Neuronal stem cell (in vitro differentiated cells): ENCODE measurements at regions not wholly inside any gene's neighbourhood (a gene's known extent, or its start where the extent isn't known, plus 50 kb on each side); places are given as distances from the start of the nearest gene placed in this dataset.
A peak's percentile ranks its signal among the peaks of the same experiment; 100 is the strongest.

ENCODE experiments used
- DNase-seq: peaks from one replicate; pipeline ENCODE4 v3.0.0-alpha.2; 2013; ENCODE audit warnings: low spot score
- H2AFZ ChIP-seq: one replicate; pipeline ENCODE4 v1.6.1; 2013; ENCODE audit warnings: mild to moderate bottlenecking, low read length, inconsistent platforms
- H2AK5ac ChIP-seq: 2 replicates; pipeline ENCODE4 v1.6.1; 2013; ENCODE audit warnings: low read depth, mild to moderate bottlenecking, inconsistent platforms, low read length, moderate library complexity, mixed read lengths
- H2BK120ac ChIP-seq: 2 replicates; pipeline ENCODE4 v1.6.1; 2013; ENCODE audit warnings: low read depth, mild to moderate bottlenecking, inconsistent platforms, low read length, moderate library complexity, mixed read lengths
- H2BK12ac ChIP-seq: one replicate; pipeline ENCODE4 v1.6.1; 2013; ENCODE audit warnings: low read length, inconsistent platforms
- H2BK15ac ChIP-seq: 2 replicates; pipeline ENCODE4 v1.6.1; 2013; ENCODE audit warnings: mild to moderate bottlenecking, low read length, inconsistent platforms, mixed read lengths
- H2BK5ac ChIP-seq: one replicate; pipeline ENCODE4 v1.6.1; 2013; ENCODE audit warnings: inconsistent platforms, mild to moderate bottlenecking, low read length, moderate library complexity
- H3K14ac ChIP-seq: one replicate; pipeline ENCODE4 v1.6.1; 2013; ENCODE audit warnings: low read length, inconsistent platforms
- H3K18ac ChIP-seq: 2 replicates; pipeline ENCODE4 v1.6.1; 2013; ENCODE audit warnings: low read length, inconsistent platforms
- H3K23ac ChIP-seq: 2 replicates; pipeline ENCODE4 v1.6.1; 2013; ENCODE audit warnings: low read depth, mild to moderate bottlenecking, mixed read lengths, low read length, inconsistent platforms; ENCODE audit not compliant: poor library complexity
- H3K27ac ChIP-seq: replicated peaks from 3 replicates; pipeline ENCODE4 v1.5.1; 2013; ENCODE audit warnings: low read length, inconsistent platforms
- H3K27me3 ChIP-seq, 3 experiments: 2 replicates each; pipeline ENCODE4 v1.6.1; 2013; ENCODE audit warnings: low read length in 3 of 3, mild to moderate bottlenecking in 2 of 3, inconsistent platforms in 1 of 3, low read depth in 1 of 3, mixed read lengths in 1 of 3, moderate library complexity in 1 of 3; ENCODE audit not compliant: control insufficient read depth in 3 of 3, insufficient read depth in 3 of 3
- H3K36me3 ChIP-seq, 2 donors: replicated peaks in 1 of 2; 2 replicates each; pipeline ENCODE4 v1.6.1; 2013; ENCODE audit warnings: low read length in 2 of 2; ENCODE audit not compliant: control insufficient read depth in 2 of 2, insufficient read depth in 2 of 2
- H3K4ac ChIP-seq: 2 replicates; pipeline ENCODE4 v1.6.1; 2013; ENCODE audit warnings: inconsistent platforms, mild to moderate bottlenecking, low read length, moderate library complexity
- H3K4me1 ChIP-seq, 2 donors: 1 replicate in 1 of 2; 2 replicates in 1 of 2; pipeline ENCODE4 v1.6.1; 2013; ENCODE audit warnings: low read length in 2 of 2, low read depth in 1 of 2; ENCODE audit not compliant: control insufficient read depth in 2 of 2, insufficient read depth in 1 of 2
- H3K4me2 ChIP-seq: one replicate; pipeline ENCODE4 v1.6.1; 2013; ENCODE audit warnings: mild to moderate bottlenecking, low read length, inconsistent platforms; ENCODE audit not compliant: insufficient read depth, poor library complexity, severe bottlenecking
- H3K4me3 ChIP-seq, 2 donors: 2 replicates each; pipeline ENCODE4 v1.5.1; 2013; ENCODE audit warnings: low read length in 2 of 2, mild to moderate bottlenecking in 2 of 2, inconsistent platforms in 1 of 2, moderate library complexity in 1 of 2
- H3K79me1 ChIP-seq: one replicate; pipeline ENCODE4 v1.6.1; 2013; ENCODE audit warnings: low read depth, mild to moderate bottlenecking, inconsistent platforms, low read length, moderate library complexity
- H3K9ac ChIP-seq: one replicate; pipeline ENCODE4 v1.6.1; 2013; ENCODE audit warnings: mild to moderate bottlenecking, low read depth, low read length, inconsistent platforms; ENCODE audit not compliant: poor library complexity
- H3K9me3 ChIP-seq, 2 donors: replicated peaks in 1 of 2; 2 replicates each; pipeline versions ENCODE3 to v1.6.1; 2013; ENCODE audit warnings: low read length in 2 of 2, mild to moderate bottlenecking in 2 of 2, inconsistent platforms in 1 of 2, low read depth in 1 of 2, mixed read lengths in 1 of 2, moderate library complexity in 1 of 2; ENCODE audit not compliant: control insufficient read depth in 2 of 2, insufficient read depth in 1 of 2
- H4K8ac ChIP-seq: one replicate; pipeline ENCODE4 v1.6.1; 2013; ENCODE audit warnings: low read depth, mild to moderate bottlenecking, inconsistent platforms, low read length, moderate library complexity
- H4K91ac ChIP-seq: one replicate; pipeline ENCODE4 v1.6.1; 2013; ENCODE audit warnings: low read length, low read depth, mild to moderate bottlenecking, inconsistent platforms; ENCODE audit not compliant: poor library complexity
- WGBS, 2 donors: extraction: QIAGEN DNeasy Blood & Tissue Kit; methylation state at CpG; one replicate each; pipeline ENCODE4 v1.1.7; 2013; ENCODE audit warnings: missing lambda C conversion rate in 2 of 2, mixed read lengths in 1 of 2; ENCODE audit not compliant: insufficient read length in 2 of 2, insufficient replicate concordance in 1 of 2; ENCODE audit errors: extremely low coverage in 2 of 2; 5-methylcytosine and 5-hydroxymethylcytosine counted together

GRCh38 chr4:136136601-136137000 is 1395.7 kb downstream of the PCDH18 start:
- WGBS, 2 donors: no CpG with 5 or more reads among the region's 3 CpGs
- no peak overlapping the region for H2AFZ ChIP-seq
- H3K36me3 ChIP-seq: no peaks in the 10 kb centered on the region
- no peak overlapping the region for H3K27ac ChIP-seq
- H3K4me1 ChIP-seq: no peaks in the 10 kb centered on the region
- H3K23ac ChIP-seq: no peak overlapping the region
- DNase-seq: no peak
- H2BK12ac ChIP-seq: no peak overlapping the region
- H3K4me3 ChIP-seq: no peak overlapping the region
- H2BK5ac ChIP-seq: no peak overlapping the region
- no peaks in the 10 kb centered on the region for H3K9me3 ChIP-seq
- no peak overlapping the region for H3K4me2 ChIP-seq
- H3K14ac ChIP-seq: no peak overlapping the region
- H3K4ac ChIP-seq: no peak overlapping the region
- no peaks in the 10 kb centered on the region for H3K79me1 ChIP-seq
- H2AK5ac ChIP-seq: no peak overlapping the region
- no peak overlapping the region for H4K8ac ChIP-seq
- H3K9ac ChIP-seq: no peak overlapping the region
- no peaks in the 10 kb centered on the region for H3K27me3 ChIP-seq
- H4K91ac ChIP-seq: no peak overlapping the region
- H2BK120ac ChIP-seq: no peak overlapping the region
- H2BK15ac ChIP-seq: no peak overlapping the region
- no peak overlapping the region for H3K18ac ChIP-seq

- Histone ChIP-seq H2BK120ac (no peak overlapping the region), H4K91ac (no peak overlapping the region), H4K8ac (no peak overlapping the region), H2AK5ac (no peak overlapping the region), H3K9me3 (no peaks in the 10 kb centered on the region), H2BK12ac (no peak overlapping the region), H3K4ac (no peak overlapping the region), H2AFZ (no peak overlapping the region), H3K27me3 (no peaks in the 10 kb centered on the region), H2BK5ac (no peak overlapping the region), H3K4me2 (no peak overlapping the region), H3K4me3 (no peak overlapping the region), H3K18ac (no peak overlapping the region), H3K23ac (no peak overlapping the region), H3K4me1 (no peaks in the 10 kb centered on the region), H3K36me3 (no peaks in the 10 kb centered on the region), H3K79me1 (no peaks in the 10 kb centered on the region), H3K27ac (no peak overlapping the region), H3K14ac (no peak overlapping the region), H3K9ac (no peak overlapping the region), H2BK15ac (no peak overlapping the region)
- no CpG with 5 or more reads among the region's 1 CpG for WGBS, 2 donors
- DNase-seq: peak; percentile 32
Observed at GRCh38 chr4:136124251-136124745, 1408.0 kb downstream of the PCDH18 start.

GRCh38 chr4:136121426-136121825 is 1410.9 kb downstream of the PCDH18 start:
- H3K9ac ChIP-seq: no peak overlapping the region
- H4K91ac ChIP-seq: no peak overlapping the region
- no peak overlapping the region for H3K4ac ChIP-seq
- H2AFZ ChIP-seq: no peak overlapping the region
- H2BK15ac ChIP-seq: no peak overlapping the region
- H3K79me1 ChIP-seq: no peaks in the 10 kb centered on the region
- no peaks in the 10 kb centered on the region for H3K27me3 ChIP-seq
- no peak overlapping the region for H3K27ac ChIP-seq
- no peak overlapping the region for H3K4me3 ChIP-seq
- H3K9me3 ChIP-seq: no peaks in the 10 kb centered on the region
- H3K14ac ChIP-seq: no peak overlapping the region
- H2BK5ac ChIP-seq: no peak overlapping the region
- H3K18ac ChIP-seq: no peak overlapping the region
- no peak overlapping the region for H3K4me2 ChIP-seq
- no peaks in the 10 kb centered on the region for H3K36me3 ChIP-seq
- H2BK12ac ChIP-seq: no peak overlapping the region
- no peak overlapping the region for H4K8ac ChIP-seq
- H2BK120ac ChIP-seq: no peak overlapping the region
- no peak overlapping the region for H2AK5ac ChIP-seq
- no peak overlapping the region for H3K23ac ChIP-seq
- no peaks in the 10 kb centered on the region for H3K4me1 ChIP-seq
- DNase-seq: no peak

- H2BK5ac ChIP-seq: no peak overlapping the region
- no peak overlapping the region for H2BK15ac ChIP-seq
- H3K4me2 ChIP-seq: no peak overlapping the region
- H4K8ac ChIP-seq: no peak overlapping the region
- no peaks in the 10 kb centered on the region for H3K27me3 ChIP-seq
- no peak overlapping the region for H4K91ac ChIP-seq
- no peaks in the 10 kb centered on the region for H3K36me3 ChIP-seq
- no peak overlapping the region for H2BK12ac ChIP-seq
- no peak overlapping the region for H3K4me3 ChIP-seq
- no peak for DNase-seq
- no CpG with 5 or more reads among the region's 2 CpGs for WGBS, 2 donors
- no peak overlapping the region for H3K23ac ChIP-seq
- no peak overlapping the region for H3K27ac ChIP-seq
- H3K79me1 ChIP-seq: no peaks in the 10 kb centered on the region
- H3K9me3 ChIP-seq: no peaks in the 10 kb centered on the region
- H2AFZ ChIP-seq: peak overlapping the region; percentile 58
- no peak overlapping the region for H3K4ac ChIP-seq
- no peak overlapping the region for H3K14ac ChIP-seq
- no peak overlapping the region for H2BK120ac ChIP-seq
- no peaks in the 10 kb centered on the region for H3K4me1 ChIP-seq
- H3K9ac ChIP-seq: no peak overlapping the region
- no peak overlapping the region for H3K18ac ChIP-seq
- H2AK5ac ChIP-seq: no peak overlapping the region
Observed at GRCh38 chr4:136113921-136114320, 1418.4 kb downstream of the PCDH18 start.
